Nephron progenitor cell (in vitro differentiated cells): ENCODE measurements at regions not wholly inside any gene's neighbourhood (a gene's known extent, or its start where the extent isn't known, plus 50 kb on each side); places are given as distances from the start of the nearest gene placed in this dataset.

ENCODE experiments used
- DNase-seq: peaks from one replicate; pipeline ENCODE4 v3.0.0; 2021
- H3K27ac Mint-ChIP-seq: 2 replicates; pipeline ENCODE4 v1.8.0; 2021; ENCODE audit warnings: mild to moderate bottlenecking, moderate library complexity, mixed read lengths
- H3K27me3 Mint-ChIP-seq: 2 replicates; pipeline ENCODE4 v1.8.0; 2021; ENCODE audit warnings: mild to moderate bottlenecking, low read depth, mixed read lengths; ENCODE audit not compliant: poor library complexity
- H3K36me3 Mint-ChIP-seq: 2 replicates; pipeline ENCODE4 v1.8.0; 2021; ENCODE audit warnings: low read depth, mixed read lengths
- H3K4me1 Mint-ChIP-seq: 2 replicates; pipeline ENCODE4 v1.8.0; 2021; ENCODE audit warnings: mixed read lengths
- H3K4me3 Mint-ChIP-seq: 2 replicates; pipeline ENCODE4 v1.8.0; 2021; ENCODE audit warnings: mild to moderate bottlenecking, moderate library complexity, mixed read lengths
- H3K9me3 Mint-ChIP-seq: 2 replicates; pipeline ENCODE4 v1.8.0; 2021; ENCODE audit warnings: mild to moderate bottlenecking, moderate library complexity, mixed read lengths
- TF ChIP-seq, protein P1 (sequence below): fragments of 200-600 bp; sonication (generic); IDR thresholded peaks from 2 replicates; pipeline ENCODE4 v1.5.0; 2021; ENCODE audit warnings: antibody characterized with exemption

DNA sequence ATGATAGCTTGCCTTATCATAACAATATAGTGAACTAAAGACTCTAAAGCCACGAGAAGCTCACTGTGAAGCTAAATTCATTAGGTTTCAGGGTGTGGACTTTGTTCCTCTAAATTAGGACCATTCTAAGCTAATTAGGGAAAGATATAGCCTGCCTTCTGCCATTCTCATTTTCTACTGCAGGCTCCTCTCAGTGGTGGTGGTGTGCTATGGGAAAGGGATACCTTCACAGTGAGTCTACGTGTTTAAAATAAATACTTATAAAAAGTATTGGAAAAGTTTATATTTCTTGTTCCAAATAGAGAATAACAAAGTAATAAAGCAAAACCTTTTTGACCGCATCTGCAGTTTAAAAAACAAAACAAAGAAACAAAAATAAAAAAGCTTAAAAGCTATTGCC, 327.7 kb downstream of the PAPSS1 start:
- H3K27me3 Mint-ChIP-seq = no peaks in the 10 kb centered on the region
- H3K4me3 Mint-ChIP-seq = no peak overlapping the region
- H3K27ac Mint-ChIP-seq = no peak overlapping the region
- no peaks in the 10 kb centered on the region for H3K36me3 Mint-ChIP-seq
- no peaks in the 10 kb centered on the region for H3K9me3 Mint-ChIP-seq
- TF ChIP-seq, protein P1, sequence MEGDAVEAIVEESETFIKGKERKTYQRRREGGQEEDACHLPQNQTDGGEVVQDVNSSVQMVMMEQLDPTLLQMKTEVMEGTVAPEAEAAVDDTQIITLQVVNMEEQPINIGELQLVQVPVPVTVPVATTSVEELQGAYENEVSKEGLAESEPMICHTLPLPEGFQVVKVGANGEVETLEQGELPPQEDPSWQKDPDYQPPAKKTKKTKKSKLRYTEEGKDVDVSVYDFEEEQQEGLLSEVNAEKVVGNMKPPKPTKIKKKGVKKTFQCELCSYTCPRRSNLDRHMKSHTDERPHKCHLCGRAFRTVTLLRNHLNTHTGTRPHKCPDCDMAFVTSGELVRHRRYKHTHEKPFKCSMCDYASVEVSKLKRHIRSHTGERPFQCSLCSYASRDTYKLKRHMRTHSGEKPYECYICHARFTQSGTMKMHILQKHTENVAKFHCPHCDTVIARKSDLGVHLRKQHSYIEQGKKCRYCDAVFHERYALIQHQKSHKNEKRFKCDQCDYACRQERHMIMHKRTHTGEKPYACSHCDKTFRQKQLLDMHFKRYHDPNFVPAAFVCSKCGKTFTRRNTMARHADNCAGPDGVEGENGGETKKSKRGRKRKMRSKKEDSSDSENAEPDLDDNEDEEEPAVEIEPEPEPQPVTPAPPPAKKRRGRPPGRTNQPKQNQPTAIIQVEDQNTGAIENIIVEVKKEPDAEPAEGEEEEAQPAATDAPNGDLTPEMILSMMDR = no peak
- no peak for DNase-seq
- peaks cover 12% of the 10 kb centered on the region for H3K4me1 Mint-ChIP-seq

DNA sequence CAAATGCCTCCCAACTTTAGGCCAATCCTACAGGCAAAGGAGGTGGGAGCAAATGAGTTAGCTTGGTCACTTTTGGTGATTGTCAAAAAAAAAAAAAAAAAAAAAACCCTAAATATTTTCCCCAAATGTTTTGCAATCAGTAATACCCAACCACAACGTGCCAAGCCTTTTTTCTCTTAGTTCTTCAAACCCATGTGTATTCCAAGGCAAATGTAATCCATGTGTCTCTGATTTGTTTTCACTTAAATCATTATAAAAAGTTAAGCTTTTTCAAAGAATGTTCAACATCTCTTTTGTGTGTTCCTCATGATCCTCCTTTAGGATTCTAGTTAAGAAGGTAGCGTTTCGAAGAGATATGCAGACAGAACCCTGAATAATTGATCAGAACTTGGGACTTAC, 328.4 kb downstream of the PAPSS1 start:
- Mint-ChIP-seq H3K27ac (no peak overlapping the region), H3K4me1 (peaks cover 12% of the 10 kb centered on the region)
- DNase-seq = no peak

DNA sequence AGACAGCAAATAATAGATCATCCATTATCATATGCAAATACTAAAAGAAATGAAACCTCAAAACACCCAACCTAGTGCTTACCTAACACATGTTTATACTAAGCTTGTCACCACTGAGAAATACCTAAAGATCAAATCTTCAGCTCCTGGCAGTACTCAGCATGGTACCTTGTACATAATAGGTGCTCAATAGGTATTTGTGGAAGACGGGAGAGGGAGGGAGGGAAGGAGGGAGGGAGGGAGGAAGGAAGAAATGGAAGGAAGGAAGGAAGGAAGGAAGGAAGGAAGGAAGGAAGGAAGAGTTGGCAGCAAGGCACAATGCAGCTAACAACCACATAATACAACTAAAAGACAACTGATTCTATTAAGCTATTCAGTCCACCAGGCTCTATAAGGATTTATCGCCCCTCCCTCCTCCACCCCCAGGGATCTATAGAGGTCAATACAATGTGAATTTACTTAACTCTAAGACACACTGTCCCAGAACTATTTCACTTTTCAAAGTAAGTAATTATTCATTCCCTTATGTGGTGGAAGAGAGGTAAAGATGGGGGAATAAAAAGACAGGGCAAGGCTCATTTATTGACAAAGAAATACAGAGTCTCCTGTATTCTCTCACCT, 328.9 kb downstream of the PAPSS1 start:
- Mint-ChIP-seq H3K9me3 (no peaks in the 10 kb centered on the region), H3K4me1 (peaks cover 12% of the 10 kb centered on the region), H3K27ac (no peak overlapping the region), H3K4me3 (no peak overlapping the region), H3K36me3 (no peaks in the 10 kb centered on the region), H3K27me3 (no peaks in the 10 kb centered on the region)
- TF ChIP-seq, protein P1 = no peak
- DNase-seq = no peak

More for the DNA sequence above, 328.4 kb downstream of the PAPSS1 start:
- H3K9me3 Mint-ChIP-seq = no peaks in the 10 kb centered on the region
- H3K36me3 Mint-ChIP-seq = no peaks in the 10 kb centered on the region
- no peaks in the 10 kb centered on the region for H3K27me3 Mint-ChIP-seq
- no peak overlapping the region for H3K4me3 Mint-ChIP-seq
- TF ChIP-seq, protein P1 = no peak

DNA sequence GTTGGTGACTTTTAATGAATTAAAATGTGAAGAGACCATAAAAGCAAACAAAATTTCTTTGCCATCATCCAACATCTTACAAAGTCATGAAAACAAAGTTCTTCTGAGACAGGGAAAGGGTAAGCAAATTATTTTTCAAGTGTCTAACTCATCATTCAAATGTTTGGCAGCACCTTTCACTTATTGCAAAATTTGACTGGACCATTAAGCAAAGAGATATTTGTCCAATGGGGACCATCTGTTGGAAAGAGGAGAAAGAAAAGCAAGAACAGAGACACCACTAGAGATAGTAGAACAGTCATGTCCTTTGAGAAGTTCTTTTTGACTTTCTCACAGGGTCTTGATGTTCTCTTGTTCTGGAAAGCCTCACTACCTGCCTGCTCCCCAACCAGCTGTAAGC, 330.1 kb downstream of the PAPSS1 start:
- TF ChIP-seq, protein P1 = no peak
- no peaks in the 10 kb centered on the region for H3K36me3 Mint-ChIP-seq
- peaks cover 12% of the 10 kb centered on the region for H3K4me1 Mint-ChIP-seq
- H3K27ac Mint-ChIP-seq = no peak overlapping the region
- H3K4me3 Mint-ChIP-seq = no peak overlapping the region
- no peaks in the 10 kb centered on the region for H3K27me3 Mint-ChIP-seq
- no peak for DNase-seq
- H3K9me3 Mint-ChIP-seq = no peaks in the 10 kb centered on the region

DNA sequence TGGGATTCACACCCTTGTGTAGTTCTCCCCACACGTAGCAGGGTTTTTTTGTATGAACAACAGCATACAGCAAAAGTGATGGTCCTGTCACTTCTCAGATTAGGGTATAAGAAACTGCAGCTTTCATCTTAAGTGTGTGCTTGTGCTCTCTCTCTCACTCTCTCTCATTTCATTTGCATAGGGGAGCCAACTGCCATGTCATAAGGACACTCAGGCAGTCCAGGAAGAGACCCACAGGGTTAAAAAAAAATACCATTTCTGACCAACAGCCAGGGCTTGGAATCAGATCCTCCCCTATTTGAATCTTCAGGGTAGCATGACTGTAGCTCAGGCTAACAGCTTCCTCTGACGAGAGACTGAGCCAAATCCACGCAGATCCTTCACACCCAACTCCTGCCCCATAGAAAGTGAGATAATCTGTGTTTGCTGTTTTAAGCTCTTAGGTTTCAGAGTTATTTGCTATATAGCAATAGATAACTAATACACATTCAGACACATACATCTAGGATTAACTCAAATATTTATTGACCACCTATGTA, 331.2 kb downstream of the PAPSS1 start:
- H3K27ac Mint-ChIP-seq = no peak overlapping the region
- H3K4me1 Mint-ChIP-seq = peaks cover 8% of the 10 kb centered on the region
- H3K36me3 Mint-ChIP-seq = no peaks in the 10 kb centered on the region
- H3K27me3 Mint-ChIP-seq = no peaks in the 10 kb centered on the region
- no peak for DNase-seq
- TF ChIP-seq, protein P1 = no peak
- H3K9me3 Mint-ChIP-seq = no peaks in the 10 kb centered on the region
- no peak overlapping the region for H3K4me3 Mint-ChIP-seq

DNA sequence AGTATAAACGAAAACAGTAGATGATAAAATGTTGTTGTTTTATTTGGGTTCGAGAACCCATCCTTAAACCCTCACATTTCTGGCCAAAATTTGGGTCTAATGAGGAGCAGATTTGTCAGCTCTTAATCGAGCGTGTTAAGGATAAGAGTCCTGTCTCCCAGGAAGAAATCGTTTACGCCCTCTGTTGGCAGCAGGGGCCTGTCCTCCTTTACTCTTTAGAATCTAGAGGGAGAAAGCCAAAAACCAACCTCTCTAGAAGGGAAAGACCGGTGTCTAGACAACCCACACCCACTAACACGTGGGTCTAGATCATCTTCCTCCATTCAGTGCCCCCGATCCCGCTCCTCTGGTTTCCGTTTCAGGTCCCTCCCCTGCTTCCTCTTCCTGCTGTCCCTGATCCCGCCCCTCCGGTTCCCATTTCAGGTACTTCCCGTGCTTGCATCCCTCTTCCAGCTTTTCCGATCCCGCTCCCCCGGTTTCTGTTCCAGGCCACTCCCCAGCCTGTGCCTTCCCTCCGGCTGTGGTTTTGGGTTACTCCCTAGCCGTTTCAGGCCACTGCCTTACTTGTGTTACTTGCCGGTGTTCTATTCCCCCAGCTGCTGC, 339.1 kb downstream of the PAPSS1 start:
- Mint-ChIP-seq H3K9me3 (peaks cover 16% of the 10 kb centered on the region), H3K27me3 (peaks cover 3% of the 10 kb centered on the region), H3K4me1 (peaks cover 5% of the 10 kb centered on the region), H3K27ac (no peak overlapping the region), H3K36me3 (no peaks in the 10 kb centered on the region), H3K4me3 (peak overlapping the region; percentile 4)
- TF ChIP-seq, protein P1 = no peak
- no peak for DNase-seq
